AG20443 (cell line): ENCODE measurements at regions not wholly inside any gene's neighbourhood (a gene's known extent, or its start where the extent isn't known, plus 50 kb on each side); places are given as distances from the start of the nearest gene placed in this dataset.
A peak's percentile ranks its signal among the peaks of the same experiment; 100 is the strongest.
"Not testable (repeated sequence)": the region's sequence is repeated elsewhere in the genome, so short reads cannot be mapped to it uniquely, and the experiment has no call there.

Experiments used
- DNase-seq: peaks from one replicate; pipeline ENCODE4 v3.0.0; 2012; ENCODE audit warnings: low spot score, mixed read lengths

DNA sequence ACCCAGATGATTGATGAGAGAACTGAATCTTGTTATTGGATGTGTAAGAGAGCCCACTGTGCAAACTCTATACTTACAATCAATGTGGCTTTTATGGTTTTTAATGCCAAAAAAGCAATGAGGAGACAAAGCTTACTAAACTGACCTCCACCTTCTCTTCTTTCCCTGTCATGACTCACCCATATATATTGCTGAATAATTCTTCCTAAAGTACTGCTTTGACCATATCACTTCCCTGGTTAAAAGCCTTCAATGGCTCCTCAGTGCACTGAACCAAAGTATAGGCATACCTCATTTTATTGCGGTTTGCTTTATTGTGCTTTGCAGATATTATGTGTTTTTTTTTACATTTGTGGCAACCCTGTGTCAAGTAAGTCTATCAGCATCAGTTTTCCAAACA is 138.4 kb upstream of the PELI2 start:
- no peak for DNase-seq

DNA sequence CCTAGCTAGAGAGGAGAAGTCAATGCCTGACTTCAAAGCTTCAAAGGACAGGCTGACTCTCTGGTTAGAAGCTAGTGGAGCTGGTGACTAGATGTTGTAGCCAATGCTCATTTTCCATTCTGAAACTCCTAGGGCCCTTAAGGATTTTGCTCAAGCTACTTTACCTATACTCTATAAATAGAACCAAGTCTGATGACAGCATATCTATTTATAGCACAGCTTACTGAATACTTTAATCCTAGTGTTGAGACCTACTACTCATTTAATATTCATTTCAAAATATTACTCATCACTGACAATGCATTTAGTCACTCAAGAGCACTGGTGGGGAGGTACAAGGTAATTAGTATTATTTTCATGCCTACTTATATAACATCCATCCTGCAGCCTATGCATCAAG is 137.2 kb upstream of the PELI2 start:
- DNase-seq: no peak

DNA sequence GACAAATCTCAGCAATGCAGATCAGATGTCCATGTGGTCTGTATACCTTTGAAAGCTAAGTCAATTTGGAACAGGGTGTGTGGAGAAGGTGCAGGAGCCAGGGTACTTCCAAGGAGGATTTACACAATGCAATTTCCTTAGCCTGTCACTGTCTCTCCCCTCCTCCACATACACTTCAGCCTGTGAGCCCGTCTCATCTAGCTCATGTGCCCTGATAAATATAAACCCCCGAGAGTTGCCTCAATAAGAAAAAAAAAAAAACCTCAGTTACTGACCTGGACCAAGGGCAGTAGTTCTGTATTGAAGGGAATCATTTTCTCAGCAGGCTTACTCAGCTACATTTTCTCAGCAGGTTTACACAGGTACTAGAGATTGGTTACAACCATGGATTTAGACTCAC is 132.1 kb upstream of the PELI2 start:
- DNase-seq: no peak

DNA sequence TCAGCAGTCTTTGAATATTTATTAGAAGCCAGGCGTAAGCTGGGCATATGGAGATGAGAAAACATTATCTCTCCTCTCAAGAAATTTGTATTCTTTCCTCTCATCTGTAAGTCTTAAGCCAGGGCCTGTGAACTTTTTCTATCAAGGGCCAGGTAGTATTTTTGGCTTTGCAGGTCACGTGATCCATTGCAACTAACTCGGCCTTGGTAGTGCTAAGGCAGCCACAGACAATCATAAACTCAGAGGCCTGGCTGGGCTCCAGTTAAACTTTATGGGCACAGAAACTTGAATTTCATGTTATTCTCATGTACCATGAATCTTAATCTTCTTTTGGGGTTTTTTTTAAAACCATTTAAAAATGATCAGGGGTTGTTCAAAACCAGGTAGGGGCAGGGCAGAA is 117.4 kb upstream of the PELI2 start:
- no peak for DNase-seq

DNA sequence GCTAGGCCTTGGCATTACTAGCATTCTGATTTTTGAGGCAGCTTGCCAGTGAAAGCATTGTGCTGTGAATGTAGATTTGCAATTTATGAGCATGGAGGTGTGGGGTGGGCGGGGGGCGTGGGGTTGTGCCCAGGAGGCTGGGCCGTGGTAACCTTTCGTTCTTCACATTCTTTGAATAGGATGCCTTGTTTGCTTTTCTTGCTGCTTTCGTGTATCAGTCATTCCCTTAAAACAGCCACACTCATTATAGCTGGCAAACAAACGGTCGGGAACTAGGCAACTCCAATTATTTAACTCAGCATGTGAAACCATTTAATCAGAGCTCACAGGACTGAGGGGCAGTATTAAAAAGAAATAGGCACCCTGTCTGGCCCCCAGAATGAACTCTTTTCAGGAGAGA is 115.9 kb upstream of the PELI2 start:
- peak; percentile 41 for DNase-seq

DNA sequence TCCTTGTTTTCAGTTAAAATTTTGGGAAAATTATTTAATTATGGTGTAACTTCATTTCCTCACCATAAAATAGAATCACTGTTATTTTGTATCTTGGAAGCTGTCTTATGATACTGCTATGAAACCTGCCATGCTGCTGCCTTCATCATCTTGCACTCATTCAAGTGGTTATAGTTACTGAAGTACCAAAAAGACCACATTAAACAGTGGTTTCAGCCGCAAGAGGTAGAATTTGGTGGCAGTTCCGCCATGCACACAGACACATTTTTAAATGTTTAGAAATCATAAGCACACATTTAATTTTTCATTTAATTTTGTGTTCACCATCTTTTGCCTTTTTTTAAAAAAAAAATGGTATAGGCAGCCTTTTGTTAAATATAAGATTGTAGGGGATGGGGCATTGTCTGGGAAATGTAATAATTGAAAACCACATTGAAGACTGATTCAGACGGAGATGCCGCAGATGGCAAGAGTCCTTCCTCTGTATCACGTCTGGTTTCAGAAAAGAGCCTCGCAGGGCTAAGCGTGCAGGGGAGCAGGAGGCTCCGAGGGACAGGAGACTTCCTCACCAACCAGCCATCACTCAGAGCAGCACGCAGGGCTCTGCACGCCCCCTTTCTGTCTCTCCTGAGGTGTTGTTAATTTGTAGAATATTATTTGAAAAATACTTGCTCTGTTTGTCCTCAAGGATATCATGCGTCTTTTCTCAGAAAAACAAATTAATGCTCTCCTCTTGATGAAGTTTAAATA is 115.2 kb upstream of the PELI2 start:
- DNase-seq: no peak

DNA sequence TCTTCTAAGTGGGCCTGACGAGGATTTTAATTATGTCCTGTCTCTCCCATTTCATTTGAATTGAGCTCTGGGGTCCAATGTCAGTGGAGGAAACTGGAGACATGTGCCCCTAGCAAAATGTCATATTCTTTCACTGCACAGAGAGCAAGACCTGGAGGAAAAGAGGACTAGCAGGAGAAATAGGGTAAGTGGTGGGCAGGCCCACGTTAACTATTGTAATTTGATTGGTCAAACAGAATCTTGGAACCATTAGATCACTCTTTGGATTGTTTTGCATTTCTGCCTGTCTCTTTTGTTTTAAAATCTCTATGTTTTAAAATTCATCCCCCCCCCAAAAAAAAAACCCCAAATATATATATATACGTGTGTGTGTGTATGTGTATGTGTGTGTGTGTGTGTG is 113.9 kb upstream of the PELI2 start:
- peak; percentile 24 for DNase-seq

DNA sequence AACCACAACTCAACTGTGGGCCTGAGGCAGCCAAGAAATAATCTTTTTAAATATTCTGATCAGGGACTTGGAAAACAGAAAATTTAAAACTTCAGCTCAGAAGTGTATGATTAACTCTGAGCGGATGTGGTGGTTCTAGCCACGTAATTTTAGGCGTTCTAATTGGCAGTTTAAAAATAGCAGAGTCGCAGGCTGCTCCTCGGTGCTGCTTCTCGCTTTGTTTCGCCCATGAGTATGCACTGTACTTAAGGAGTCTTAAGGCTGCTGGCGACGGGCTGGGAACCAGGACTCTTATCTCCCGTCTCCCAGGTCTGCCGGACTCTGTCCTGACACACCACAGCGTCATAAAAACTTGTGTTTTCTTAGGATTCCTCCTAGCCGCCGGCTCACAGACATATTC is 113.4 kb upstream of the PELI2 start:
- DNase-seq: peak; percentile 59

DNA sequence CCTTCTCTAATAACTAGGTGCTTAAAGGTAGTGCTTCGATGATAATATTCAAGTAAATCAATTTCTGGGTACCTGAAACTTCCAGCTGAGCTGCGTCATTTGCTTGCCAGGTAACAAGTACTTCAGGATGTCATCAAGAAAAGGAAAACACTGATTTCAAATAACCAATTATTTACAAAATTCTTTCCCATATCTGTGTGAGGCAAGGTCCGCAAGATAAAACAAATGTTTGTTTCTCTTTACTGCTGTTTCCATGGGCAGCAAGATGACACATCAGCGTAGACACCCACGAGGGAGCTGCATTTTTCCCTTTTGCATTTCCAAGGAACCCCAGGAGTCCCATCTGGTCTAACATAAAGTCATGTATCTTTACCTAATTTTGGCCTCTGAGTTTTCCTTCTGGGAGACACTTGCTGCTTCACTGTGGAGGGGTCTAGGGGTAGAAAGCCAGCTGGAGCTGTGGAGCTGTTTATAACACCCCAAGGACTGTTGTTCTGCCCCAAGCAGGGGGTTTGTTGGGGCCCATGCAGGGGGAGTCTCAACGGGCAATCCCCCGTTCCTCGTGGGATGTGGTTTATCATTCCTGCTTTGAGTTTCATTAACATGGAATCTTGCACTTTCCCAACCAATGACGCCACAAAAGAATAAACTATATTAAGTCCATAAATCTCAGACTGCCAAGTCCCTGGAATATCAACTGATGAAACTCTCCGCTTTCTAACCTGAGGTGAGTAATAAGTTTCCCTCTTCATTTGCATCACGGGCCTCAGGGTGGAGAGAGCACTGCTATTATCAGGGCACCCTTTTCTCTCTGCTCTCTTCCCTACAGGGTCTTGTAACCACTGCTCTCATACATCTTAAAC is 112.8 kb upstream of the PELI2 start:
- DNase-seq: peak; percentile 75

DNA sequence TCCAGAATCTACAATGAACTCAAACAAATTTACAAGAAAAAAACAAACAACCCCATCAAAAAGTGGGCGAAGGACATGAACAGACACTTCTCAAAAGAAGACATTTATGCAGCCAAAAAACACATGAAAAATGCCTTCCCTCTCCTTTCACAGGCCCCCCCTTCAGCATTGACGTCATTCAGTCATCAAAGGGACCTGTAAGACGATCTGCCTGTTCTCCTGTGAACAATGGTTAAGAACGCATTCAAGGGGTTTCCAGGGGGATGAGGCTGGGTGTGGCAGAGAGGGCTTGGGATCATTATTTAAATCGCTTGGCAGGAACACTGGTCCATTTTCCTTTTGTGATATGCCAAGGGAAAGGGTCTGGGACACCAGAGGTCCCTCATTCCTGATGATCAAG is 110.7 kb upstream of the PELI2 start:
- not testable (repeated sequence) for DNase-seq

DNA sequence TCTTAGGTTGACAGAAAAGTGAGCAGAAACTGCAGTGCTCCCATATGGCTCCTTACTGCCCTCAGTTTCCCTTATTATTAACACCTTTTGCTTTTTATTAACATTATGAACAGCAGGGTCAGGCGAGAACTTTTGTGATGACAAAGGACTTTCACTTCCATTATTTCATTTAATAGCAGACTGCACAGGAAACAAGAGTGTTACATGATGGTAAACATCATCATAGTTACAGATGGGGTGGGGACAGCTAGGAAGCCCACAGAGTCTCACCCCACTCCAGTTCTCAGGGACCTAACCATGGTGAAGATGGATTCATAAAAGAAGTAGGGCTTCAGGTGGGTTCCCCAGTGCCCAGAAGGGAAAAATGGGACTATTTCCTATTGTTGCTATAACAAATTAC is 110.1 kb upstream of the PELI2 start:
- no peak for DNase-seq

DNA sequence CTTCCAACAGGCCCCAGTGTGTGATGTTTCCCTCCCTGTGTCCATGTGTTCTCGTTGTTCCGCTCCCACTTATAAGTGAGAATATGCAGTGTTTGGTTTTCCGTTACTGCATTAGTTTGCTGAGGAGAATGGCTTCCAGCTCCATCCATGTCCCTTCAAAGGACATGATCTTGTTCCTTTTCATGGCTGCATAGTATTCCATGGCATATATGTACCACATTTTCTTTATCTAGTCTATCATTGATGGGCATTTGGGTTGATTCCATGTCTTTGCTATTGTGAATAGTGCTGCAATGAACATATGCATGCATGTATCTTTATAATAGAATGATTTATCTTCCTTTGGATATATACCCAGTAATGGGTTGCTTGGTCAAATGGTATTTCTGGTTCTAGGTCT is 109.5 kb upstream of the PELI2 start:
- not testable (repeated sequence) for DNase-seq

DNA sequence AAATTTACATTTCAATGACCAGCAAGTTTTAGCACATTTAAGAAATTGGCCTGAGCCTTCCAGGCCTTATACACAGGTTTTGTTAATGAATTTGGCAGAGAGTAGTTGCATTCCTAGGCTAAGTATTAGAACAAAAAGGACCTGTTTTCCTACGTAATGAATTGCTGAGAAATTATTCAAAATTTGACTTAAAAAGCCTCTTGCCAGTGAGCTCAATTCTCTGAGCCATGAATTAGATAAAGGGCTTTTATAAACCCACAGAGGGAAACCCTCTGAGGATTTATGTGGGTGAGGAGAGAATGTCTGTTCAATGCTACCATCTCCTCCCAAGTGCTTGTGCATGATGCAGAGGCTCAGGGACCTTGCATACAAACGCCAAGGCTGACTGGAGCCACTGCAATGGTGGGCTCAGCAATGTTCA is 94.5 kb upstream of the PELI2 start:
- no peak for DNase-seq

DNA sequence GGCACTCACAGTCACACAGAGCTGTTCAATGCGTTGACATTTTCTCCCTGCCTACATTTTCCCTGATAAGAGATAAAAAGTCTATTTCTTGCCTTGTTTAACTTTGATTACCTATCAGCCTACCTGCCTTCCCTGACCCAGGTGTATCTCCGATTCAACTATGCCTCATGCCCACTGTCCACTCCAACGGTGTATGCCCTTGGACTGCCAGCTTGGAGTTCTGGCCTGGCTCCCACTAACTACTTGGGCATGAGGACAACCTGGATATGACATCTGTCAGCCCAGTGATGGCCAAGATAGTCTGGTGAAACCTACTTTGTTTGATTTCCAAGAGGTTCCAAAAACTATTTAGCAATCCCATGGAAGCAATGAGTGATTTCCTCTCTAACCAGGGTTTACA is 93.0 kb upstream of the PELI2 start:
- DNase-seq: no peak

DNA sequence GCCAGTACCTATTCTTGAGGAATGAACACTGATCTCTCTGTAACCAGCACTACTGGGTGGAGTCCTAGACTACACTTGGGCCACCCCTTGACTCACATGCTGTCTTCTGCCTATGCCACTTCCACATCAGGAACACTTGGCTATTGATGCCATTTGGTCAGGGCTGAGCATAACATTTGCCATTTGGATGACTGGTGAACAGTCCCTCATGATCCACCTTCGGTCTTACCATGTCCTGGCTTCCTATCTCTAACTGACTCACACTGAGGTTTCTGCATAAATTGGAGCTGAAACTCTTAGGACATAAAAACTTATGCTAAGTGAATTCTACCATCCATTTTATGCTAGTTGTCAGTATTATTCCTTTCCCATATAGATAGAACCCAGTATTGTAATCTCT is 91.7 kb upstream of the PELI2 start:
- DNase-seq: no peak

DNA sequence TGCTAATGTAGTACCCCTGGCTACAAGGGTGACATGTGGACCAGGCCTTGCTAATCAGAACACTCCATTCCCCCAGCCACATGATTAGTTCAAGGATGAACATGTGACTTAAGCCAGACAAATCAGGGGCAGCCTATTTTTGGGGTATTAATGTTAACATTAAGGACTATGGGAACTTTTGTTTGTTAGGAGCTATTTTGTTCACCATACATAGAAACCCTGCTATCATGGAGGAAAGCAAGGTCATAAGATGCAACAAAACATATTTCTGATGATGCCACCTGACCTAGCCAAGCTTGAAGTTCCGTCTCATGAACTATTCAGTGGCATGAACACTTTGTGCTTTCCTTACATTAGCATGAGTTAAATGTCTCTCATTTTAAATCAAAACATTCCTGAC is 90.8 kb upstream of the PELI2 start:
- DNase-seq: no peak

DNA sequence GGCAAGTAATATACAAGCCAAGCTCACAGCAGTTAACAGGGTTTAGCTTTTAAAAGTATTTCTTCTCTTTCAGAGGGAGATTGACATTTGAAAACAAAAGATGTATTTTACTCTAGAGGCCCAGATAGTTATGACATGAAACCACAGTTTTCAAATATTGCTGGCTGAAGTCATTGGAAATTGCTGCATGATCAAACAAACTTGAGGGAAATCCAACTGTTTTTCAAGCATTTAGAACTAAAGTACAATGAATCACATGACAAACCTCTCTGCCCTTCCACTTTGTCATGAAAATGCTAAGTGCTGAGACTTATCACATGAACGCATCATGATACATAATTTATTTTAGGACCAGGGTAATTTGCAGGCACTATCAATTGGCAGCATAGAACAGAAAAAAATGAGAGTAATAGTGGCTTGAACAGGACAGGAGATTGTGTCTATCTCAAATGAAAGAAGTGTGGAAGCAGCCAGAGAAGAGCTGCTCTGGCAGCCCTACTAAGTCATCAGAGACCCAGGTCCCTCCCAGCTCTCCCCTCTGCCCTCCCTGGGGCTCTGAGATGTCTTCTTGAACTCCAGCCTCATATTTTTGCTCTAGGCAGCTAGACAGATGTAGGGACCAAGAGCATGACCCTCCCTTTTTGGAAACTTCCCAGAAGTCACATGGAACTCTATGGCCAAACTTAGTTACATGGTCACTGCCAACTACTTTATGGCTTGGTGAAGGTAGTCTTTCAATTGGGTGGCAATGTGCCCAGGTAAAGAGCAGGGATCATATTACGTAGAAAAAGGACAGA is 90.1 kb upstream of the PELI2 start:
- no peak for DNase-seq

DNA sequence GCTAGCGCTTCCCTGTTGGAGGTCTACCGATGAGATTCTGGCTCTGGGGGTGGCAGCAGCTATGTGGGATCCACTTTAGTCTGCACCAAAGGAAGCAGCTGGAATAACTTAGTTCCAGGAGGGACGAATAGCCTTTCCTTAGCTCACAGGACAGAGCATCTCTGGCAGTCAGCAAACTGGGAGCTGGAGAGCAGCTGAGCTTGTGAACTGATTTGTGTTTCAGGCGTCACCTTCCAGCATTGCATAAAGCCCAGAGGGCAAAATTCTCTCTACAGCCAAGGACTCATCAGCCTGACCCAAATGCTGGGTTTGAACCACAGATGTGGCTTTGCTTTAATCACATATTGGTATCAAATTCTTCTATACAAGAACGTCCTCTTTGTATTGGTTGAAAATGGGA is 81.9 kb upstream of the PELI2 start:
- DNase-seq: no peak

DNA sequence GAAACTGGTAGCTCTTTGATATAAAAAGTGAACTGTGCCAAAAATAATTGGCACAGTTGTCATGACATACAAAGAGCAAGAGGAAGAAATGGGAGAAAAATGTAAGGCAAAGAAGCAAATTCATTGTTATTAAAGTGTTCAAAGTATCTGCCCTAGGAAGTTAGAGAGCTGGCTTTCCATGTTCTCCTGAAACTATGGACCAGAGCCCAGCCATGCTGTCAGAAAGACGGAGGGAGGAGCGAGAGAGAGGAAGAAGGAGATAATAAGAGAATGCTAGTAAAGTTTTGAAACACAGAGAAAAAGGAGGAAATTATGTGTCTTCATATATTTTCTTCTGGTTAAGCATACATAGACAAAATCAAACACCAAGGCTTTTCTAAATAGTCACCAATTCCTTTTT is 78.1 kb upstream of the PELI2 start:
- DNase-seq: no peak

DNA sequence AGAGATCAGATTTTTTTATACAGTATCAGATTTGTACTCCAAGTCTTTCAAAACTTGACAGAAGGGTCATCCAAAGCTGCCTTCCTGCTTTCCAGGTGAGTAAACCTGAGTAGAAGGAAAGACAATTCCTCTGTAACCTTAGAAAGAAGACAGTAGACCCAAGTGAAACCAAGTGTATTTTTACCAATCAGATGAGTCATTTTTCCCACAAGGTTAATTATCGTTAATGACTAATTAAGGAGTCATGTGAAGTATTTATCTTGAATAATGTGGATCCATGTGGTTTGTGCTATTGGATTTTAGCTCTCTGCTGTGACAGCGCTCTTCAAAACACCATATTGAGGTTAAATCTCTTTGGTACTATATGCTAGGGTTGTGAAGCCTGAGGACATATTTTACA is 74.0 kb upstream of the PELI2 start:
- no peak for DNase-seq

DNA sequence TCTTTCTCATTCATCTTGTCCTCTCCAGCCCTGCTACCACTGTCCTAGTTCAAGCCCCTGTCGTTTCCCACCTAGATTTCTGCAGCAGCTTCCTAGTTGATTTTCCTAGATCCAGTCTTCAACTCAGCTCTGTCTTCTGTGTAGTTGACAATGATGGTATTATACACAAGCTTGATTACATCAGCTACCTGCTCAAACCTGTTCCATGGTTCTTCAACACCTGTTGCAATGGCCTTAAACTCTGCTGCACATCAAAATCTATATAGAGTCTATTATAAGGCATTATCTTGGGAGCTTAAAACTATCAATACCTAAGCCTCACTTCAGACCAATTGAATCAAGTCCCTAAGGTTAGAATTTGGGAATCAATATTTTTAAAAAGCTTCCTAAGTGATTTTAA is 71.7 kb upstream of the PELI2 start:
- no peak for DNase-seq

DNA sequence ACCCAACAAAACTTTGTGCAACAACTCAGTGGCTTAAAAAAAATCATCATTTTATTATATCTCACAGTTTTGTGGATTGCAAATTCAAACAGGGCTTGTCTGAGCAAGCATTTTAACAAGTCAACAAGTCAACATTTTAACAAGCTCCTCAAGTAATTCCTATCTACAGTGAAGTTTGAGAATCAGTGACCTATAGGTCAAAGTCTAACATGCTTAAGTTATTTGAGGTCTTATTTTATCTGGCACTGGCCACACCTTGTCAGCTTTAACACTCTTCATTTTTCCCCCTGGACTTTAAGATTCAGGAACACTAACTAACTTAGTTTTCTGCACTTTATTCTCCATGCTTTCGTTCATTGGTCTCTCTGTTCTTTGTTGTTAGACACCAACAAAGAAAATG is 71.2 kb upstream of the PELI2 start:
- DNase-seq: no peak

DNA sequence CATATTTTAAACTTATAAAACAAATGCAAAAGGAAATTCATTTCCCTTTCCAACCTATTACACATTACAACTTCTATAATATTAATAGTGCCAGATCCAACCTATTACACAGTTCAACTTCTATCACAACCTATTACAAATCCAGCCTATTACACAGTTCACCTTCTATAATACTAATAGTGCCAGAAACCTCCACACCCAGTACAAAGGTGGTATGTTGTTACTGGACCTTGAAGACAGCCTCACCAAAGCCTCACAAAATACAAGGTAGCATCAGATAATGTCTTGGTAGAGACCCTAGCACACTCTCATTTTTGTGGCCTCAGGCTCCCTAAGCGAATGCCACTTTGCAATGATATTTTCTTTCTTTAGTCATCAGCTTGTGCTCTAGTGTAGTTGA is 68.7 kb upstream of the PELI2 start:
- no peak for DNase-seq
